ENCODE measurements at regions not wholly inside any gene's neighbourhood (a gene's known extent, or its start where the extent isn't known, plus 50 kb on each side); places are given as distances from the start of the nearest gene placed in this dataset.

GRCh38 chr10:78516236-78516635 is 482.6 kb downstream of the RPS24 start:
- TF ChIP-seq EZH2 (IDR thresholded peaks at IDR 0.05; ENCODE audit: low read length, unreplicated experiment) (no peak), EZH2phosphoT487 (IDR thresholded peaks at IDR 0.05; ENCODE audit: borderline replicate concordance, low read length) (no peak)
- TF ChIP-seq, protein P1, sequence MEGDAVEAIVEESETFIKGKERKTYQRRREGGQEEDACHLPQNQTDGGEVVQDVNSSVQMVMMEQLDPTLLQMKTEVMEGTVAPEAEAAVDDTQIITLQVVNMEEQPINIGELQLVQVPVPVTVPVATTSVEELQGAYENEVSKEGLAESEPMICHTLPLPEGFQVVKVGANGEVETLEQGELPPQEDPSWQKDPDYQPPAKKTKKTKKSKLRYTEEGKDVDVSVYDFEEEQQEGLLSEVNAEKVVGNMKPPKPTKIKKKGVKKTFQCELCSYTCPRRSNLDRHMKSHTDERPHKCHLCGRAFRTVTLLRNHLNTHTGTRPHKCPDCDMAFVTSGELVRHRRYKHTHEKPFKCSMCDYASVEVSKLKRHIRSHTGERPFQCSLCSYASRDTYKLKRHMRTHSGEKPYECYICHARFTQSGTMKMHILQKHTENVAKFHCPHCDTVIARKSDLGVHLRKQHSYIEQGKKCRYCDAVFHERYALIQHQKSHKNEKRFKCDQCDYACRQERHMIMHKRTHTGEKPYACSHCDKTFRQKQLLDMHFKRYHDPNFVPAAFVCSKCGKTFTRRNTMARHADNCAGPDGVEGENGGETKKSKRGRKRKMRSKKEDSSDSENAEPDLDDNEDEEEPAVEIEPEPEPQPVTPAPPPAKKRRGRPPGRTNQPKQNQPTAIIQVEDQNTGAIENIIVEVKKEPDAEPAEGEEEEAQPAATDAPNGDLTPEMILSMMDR (conservative IDR thresholded peaks at IDR 0.05; ENCODE audit: low read depth, low read length) = no peak

Data from PC-3 (cell line).